DOHH2 (cell line): ENCODE measurements at regions not wholly inside any gene's neighbourhood (a gene's known extent, or its start where the extent isn't known, plus 50 kb on each side); places are given as distances from the start of the nearest gene placed in this dataset.

ENCODE experiments used
- H3F3A ChIP-seq: fragments of 200-600 bp; sonication (generic), shearing (Covaris generic); 2 replicates; pipeline ENCODE4 v1.6.0; 2016; ENCODE audit warnings: antibody characterized with exemption, mild to moderate bottlenecking; ENCODE audit not compliant: control insufficient read depth, insufficient read depth
- H3K27ac ChIP-seq: fragments of 200-600 bp; sonication (generic); 2 replicates; pipeline ENCODE4 v1.5.1; 2014; ENCODE audit warnings: low read depth, mild to moderate bottlenecking, low read length, moderate library complexity
- H3K27me3 ChIP-seq: fragments of 200-600 bp; sonication (generic); 2 replicates; pipeline ENCODE4 v1.6.1; 2014; ENCODE audit warnings: mild to moderate bottlenecking, low read length, mixed read lengths; ENCODE audit not compliant: control insufficient read depth
- H3K36me3 ChIP-seq: fragments of 200-600 bp; sonication (generic); 2 replicates; pipeline ENCODE4 v1.6.1; 2014; ENCODE audit warnings: mild to moderate bottlenecking, low read length, moderate library complexity, mixed read lengths; ENCODE audit not compliant: control insufficient read depth
- H3K4me1 ChIP-seq: fragments of 200-600 bp; sonication (generic); 2 replicates; pipeline ENCODE4 v1.6.1; 2014; ENCODE audit warnings: mild to moderate bottlenecking, low read length, mixed read lengths; ENCODE audit not compliant: control insufficient read depth
- H3K4me2 ChIP-seq: fragments of 200-600 bp; sonication (generic); 2 replicates; pipeline ENCODE4 v1.6.0; 2014; ENCODE audit warnings: mild to moderate bottlenecking, low read length, moderate library complexity
- H3K4me3 ChIP-seq: fragments of 200-600 bp; sonication (generic); 2 replicates; pipeline ENCODE4 v1.5.1; 2014; ENCODE audit warnings: mild to moderate bottlenecking, low read length, mixed read lengths
- H3K79me2 ChIP-seq: fragments of 200-600 bp; sonication (generic); 2 replicates; pipeline ENCODE4 v1.6.1; 2014; ENCODE audit warnings: mild to moderate bottlenecking, low read length, mixed read lengths; ENCODE audit not compliant: control insufficient read depth
- H3K9me2 ChIP-seq: fragments of 200-600 bp; sonication (generic); replicated peaks from 2 replicates; pipeline ENCODE4 v1.6.1; 2014; ENCODE audit warnings: mild to moderate bottlenecking, low read length, mixed read lengths; ENCODE audit not compliant: control insufficient read depth
- H3K9me3 ChIP-seq: fragments of 200-600 bp; sonication (generic); 2 replicates; pipeline ENCODE4 v1.6.1; 2014; ENCODE audit warnings: antibody characterized with exemption, low read length, mixed read lengths; ENCODE audit not compliant: control insufficient read depth, insufficient read depth
- H4K20me1 ChIP-seq: fragments of 200-600 bp; sonication (generic); 2 replicates; pipeline ENCODE4 v1.6.0; 2014; ENCODE audit warnings: low read depth, mild to moderate bottlenecking, antibody characterized with exemption, low read length, moderate library complexity; ENCODE audit not compliant: control insufficient read depth, insufficient read depth
- CTCF ChIP-seq: fragments of 200-600 bp; sonication (generic); IDR thresholded peaks from one replicate; pipeline ENCODE4 v1.5.1; 2014; ENCODE audit warnings: antibody characterized with exemption, mild to moderate bottlenecking, low read depth, low read length; ENCODE audit not compliant: poor library complexity, severe bottlenecking
- EZH2phosphoT487 ChIP-seq: fragments of 200-600 bp; sonication (generic); IDR thresholded peaks from 2 replicates; pipeline ENCODE4 v1.6.1; 2017; ENCODE audit warnings: borderline replicate concordance, mild to moderate bottlenecking, antibody characterized with exemption, low read length, moderate library complexity, mixed read lengths

GRCh38 chr19:28948566-28948965 lies 264.4 kb downstream of the UQCRFS1 start:
- no peak overlapping the region for H3K27ac ChIP-seq
- no peak overlapping the region for H3K4me2 ChIP-seq
- H4K20me1 ChIP-seq, result no peaks in the 10 kb centered on the region
- H3F3A ChIP-seq, result no peaks in the 10 kb centered on the region
- no peaks in the 10 kb centered on the region for H3K79me2 ChIP-seq
- no peak for TF ChIP-seq CTCF
- no peak for TF ChIP-seq EZH2phosphoT487
- no peaks in the 10 kb centered on the region for H3K9me2 ChIP-seq
- no peak overlapping the region for H3K4me3 ChIP-seq
- H3K4me1 ChIP-seq, result no peaks in the 10 kb centered on the region
- no peaks in the 10 kb centered on the region for H3K27me3 ChIP-seq
- H3K36me3 ChIP-seq, result no peaks in the 10 kb centered on the region
- H3K9me3 ChIP-seq, result no peaks in the 10 kb centered on the region

GRCh38 chr19:28948026-28948425 lies 264.9 kb downstream of the UQCRFS1 start:
- Histone ChIP-seq H3K36me3 (no peaks in the 10 kb centered on the region), H3K4me3 (no peak overlapping the region), H3K4me1 (no peaks in the 10 kb centered on the region), H3F3A (no peaks in the 10 kb centered on the region), H3K4me2 (no peak overlapping the region), H3K79me2 (no peaks in the 10 kb centered on the region), H3K27me3 (no peaks in the 10 kb centered on the region), H3K27ac (no peak overlapping the region), H3K9me3 (no peaks in the 10 kb centered on the region), H4K20me1 (no peaks in the 10 kb centered on the region), H3K9me2 (no peaks in the 10 kb centered on the region)
- no peak for TF ChIP-seq EZH2phosphoT487
- no peak for TF ChIP-seq CTCF

GRCh38 chr19:28943651-28944050 lies 269.3 kb downstream of the UQCRFS1 start:
- H3K9me2 ChIP-seq, result no peaks in the 10 kb centered on the region
- no peak overlapping the region for H3K4me3 ChIP-seq
- no peaks in the 10 kb centered on the region for H4K20me1 ChIP-seq
- no peak overlapping the region for H3K4me2 ChIP-seq
- no peak for TF ChIP-seq EZH2phosphoT487
- TF ChIP-seq CTCF, result no peak
- H3K4me1 ChIP-seq, result no peaks in the 10 kb centered on the region
- no peaks in the 10 kb centered on the region for H3K79me2 ChIP-seq
- no peaks in the 10 kb centered on the region for H3K27me3 ChIP-seq
- no peak overlapping the region for H3K27ac ChIP-seq
- H3K9me3 ChIP-seq, result no peaks in the 10 kb centered on the region
- no peaks in the 10 kb centered on the region for H3F3A ChIP-seq
- H3K36me3 ChIP-seq, result no peaks in the 10 kb centered on the region

- no peaks in the 10 kb centered on the region for H3K79me2 ChIP-seq
- H3K9me3 ChIP-seq, result no peaks in the 10 kb centered on the region
- TF ChIP-seq CTCF (no peak), EZH2phosphoT487 (no peak)
- no peak overlapping the region for H3K4me3 ChIP-seq
- no peaks in the 10 kb centered on the region for H3F3A ChIP-seq
- H3K27ac ChIP-seq, result no peak overlapping the region
- no peaks in the 10 kb centered on the region for H3K4me1 ChIP-seq
- no peaks in the 10 kb centered on the region for H3K36me3 ChIP-seq
- no peaks in the 10 kb centered on the region for H3K27me3 ChIP-seq
- H3K4me2 ChIP-seq, result no peak overlapping the region
- no peaks in the 10 kb centered on the region for H3K9me2 ChIP-seq
- no peaks in the 10 kb centered on the region for H4K20me1 ChIP-seq
Measured at GRCh38 chr19:28941833-28942232, 271.1 kb downstream of the UQCRFS1 start.
